IMR-90 (cell line): ENCODE measurements at regions not wholly inside any gene's neighbourhood (a gene's known extent, or its start where the extent isn't known, plus 50 kb on each side); places are given as distances from the start of the nearest gene placed in this dataset.

ENCODE experiments used
- ATAC-seq: fragments of 200-7000 bp; cut with Tn5 transposase; 2 replicates; pipeline ENCODE4 v1.9.1; 2020; ENCODE audit warnings: low read depth, mild to moderate bottlenecking, moderate library complexity
- BruUV-seq: library from RNA; stranded (reverse); fragments of 400-500 nt; replicated peaks from 2 replicates; lab custom pipeline; 2021; lab: Mats Ljungman, UMichigan
- CTCF ChIA-PET: fragments of 300-600 bp; formaldehyde crosslinking; extraction: SDS; loops from one replicate; lab custom pipeline; 2021; ENCODE audit warnings: antibody characterized with exemption; lab: Yijun Ruan, JAX
- POLR2A ChIA-PET: fragments of 300-600 bp; sonication (Branson Sonifier 250); formaldehyde crosslinking; loops from one replicate; lab custom pipeline; 2022; ENCODE audit warnings: antibody characterized with exemption; ENCODE audit not compliant: unreplicated experiment; lab: Charles Lee
- DNase-seq: peaks from one replicate; pipeline ENCODE4 v3.0.0; 2013
- H2AFZ ChIP-seq: replicated peaks from 2 replicates; pipeline ENCODE3; 2013; ENCODE audit warnings: low read length, mild to moderate bottlenecking; ENCODE audit not compliant: poor library complexity
- H2AK5ac ChIP-seq: 2 replicates; pipeline ENCODE4 v1.6.1; 2013; ENCODE audit warnings: low read depth, low read length, inconsistent platforms
- H2AK9ac ChIP-seq: replicated peaks from 2 replicates; pipeline ENCODE3; 2013; ENCODE audit warnings: mild to moderate bottlenecking, low read depth, low read length, moderate library complexity; ENCODE audit not compliant: poor library complexity
- H2BK120ac ChIP-seq: 2 replicates; pipeline ENCODE4 v1.6.1; 2013; ENCODE audit warnings: low read depth, low read length, inconsistent platforms
- H2BK15ac ChIP-seq: 3 replicates; pipeline ENCODE4 v1.6.1; 2013; ENCODE audit warnings: low read depth, low read length, inconsistent platforms
- H2BK20ac ChIP-seq: 2 replicates; pipeline ENCODE4 v1.6.1; 2013; ENCODE audit warnings: low read depth, mild to moderate bottlenecking, inconsistent platforms, low read length, moderate library complexity
- H2BK5ac ChIP-seq: 2 replicates; pipeline ENCODE4 v1.6.1; 2013; ENCODE audit warnings: mild to moderate bottlenecking, low read depth, low read length, inconsistent platforms; ENCODE audit not compliant: poor library complexity, severe bottlenecking
- H3K14ac ChIP-seq: replicated peaks from 2 replicates; pipeline ENCODE4 v1.6.1; 2013; ENCODE audit warnings: low read depth, low read length, inconsistent platforms
- H3K18ac ChIP-seq: 2 replicates; pipeline ENCODE4 v1.6.1; 2013; ENCODE audit warnings: low read depth, low read length, control low read depth
- H3K23ac ChIP-seq: 2 replicates; pipeline ENCODE4 v1.6.1; 2013; ENCODE audit warnings: low read depth, low read length, inconsistent platforms
- H3K27ac ChIP-seq: 2 replicates; pipeline ENCODE4 v1.5.1; 2013; ENCODE audit warnings: mild to moderate bottlenecking, control low read depth, low read length; ENCODE audit not compliant: insufficient read depth
- H3K27me3 ChIP-seq: 2 replicates; pipeline ENCODE4 v1.6.1; 2013; ENCODE audit warnings: low read length; ENCODE audit not compliant: control insufficient read depth, insufficient read depth
- H3K36me3 ChIP-seq: 2 replicates; pipeline ENCODE4 v1.6.1; 2013; ENCODE audit warnings: low read length, mixed read lengths; ENCODE audit not compliant: control insufficient read depth, insufficient read depth
- H3K4ac ChIP-seq: 2 replicates; pipeline ENCODE4 v1.6.1; 2013; ENCODE audit warnings: low read depth, low read length, inconsistent platforms
- H3K4me1 ChIP-seq: 2 replicates; pipeline ENCODE4 v1.6.1; 2013; ENCODE audit warnings: low read length, mixed read lengths; ENCODE audit not compliant: control insufficient read depth, insufficient read depth
- H3K4me2 ChIP-seq: 2 replicates; pipeline ENCODE4 v1.6.1; 2013; ENCODE audit warnings: low read depth, mild to moderate bottlenecking, control low read depth, low read length, moderate library complexity
- H3K4me3 ChIP-seq: 2 replicates; pipeline ENCODE4 v1.5.1; 2013; ENCODE audit warnings: low read depth, mild to moderate bottlenecking, control low read depth, low read length, moderate library complexity; ENCODE audit not compliant: insufficient read depth
- H3K56ac ChIP-seq: 2 replicates; pipeline ENCODE4 v1.6.1; 2013; ENCODE audit warnings: low read length, inconsistent platforms; ENCODE audit not compliant: insufficient read depth; ENCODE audit errors: extremely low read depth
- H3K79me1 ChIP-seq, 2 experiments: 2 replicates each; pipeline ENCODE4 v1.6.1; 2013; ENCODE audit warnings: low read length in 2 of 2, inconsistent platforms in 1 of 2, low read depth in 1 of 2
- H3K9ac ChIP-seq: 2 replicates; pipeline ENCODE4 v1.6.1; 2013; ENCODE audit warnings: low read depth, low read length, control low read depth
- H3K9me1 ChIP-seq: 2 replicates; pipeline ENCODE4 v1.6.1; 2013; ENCODE audit warnings: low read length, inconsistent platforms; ENCODE audit not compliant: insufficient read depth
- H3K9me3 ChIP-seq: 2 replicates; pipeline ENCODE4 v1.6.1; 2013; ENCODE audit warnings: low read length; ENCODE audit not compliant: control insufficient read depth, insufficient read depth
- H4K20me1 ChIP-seq: 2 replicates; pipeline ENCODE4 v1.6.1; 2013; ENCODE audit warnings: low read length, inconsistent platforms; ENCODE audit not compliant: insufficient read depth
- H4K5ac ChIP-seq: 2 replicates; pipeline ENCODE4 v1.6.1; 2013; ENCODE audit warnings: mild to moderate bottlenecking, low read depth, low read length, control low read depth
- H4K8ac ChIP-seq, 2 experiments: 2 replicates each; pipeline ENCODE4 v1.6.1; 2013; ENCODE audit warnings: low read depth in 2 of 2, low read length in 2 of 2, control low read depth in 1 of 2, inconsistent platforms in 1 of 2
- H4K91ac ChIP-seq: 2 replicates; pipeline ENCODE4 v1.6.1; 2013; ENCODE audit warnings: low read depth, low read length, inconsistent platforms; ENCODE audit not compliant: insufficient read depth
- BHLHE40 ChIP-seq: fragments of 150-350 bp; IDR thresholded peaks from 2 replicates; pipeline ENCODE4 v1.6.1; 2016; ENCODE audit warnings: mild to moderate bottlenecking, low read depth, low read length
- CEBPB ChIP-seq: IDR thresholded peaks from 2 replicates; pipeline ENCODE4 v1.6.1; 2012; ENCODE audit warnings: low read depth, low read length, improper control_type of control experiment
- CHD1 ChIP-seq: IDR thresholded peaks from 2 replicates; pipeline ENCODE4 v1.6.1; 2012; ENCODE audit warnings: low read depth, low read length, improper control_type of control experiment
- ELK1 ChIP-seq: fragments of 150-350 bp; IDR thresholded peaks from 2 replicates; pipeline ENCODE4 v1.6.1; 2016; ENCODE audit warnings: low read depth, mild to moderate bottlenecking, low read length, moderate library complexity, borderline replicate concordance
- FOS ChIP-seq: fragments of 150-350 bp; IDR thresholded peaks from 2 replicates; pipeline ENCODE4 v1.6.1; 2016; ENCODE audit warnings: low read depth, low read length
- MAFK ChIP-seq: IDR thresholded peaks from 2 replicates; pipeline ENCODE4 v1.6.1; 2012; ENCODE audit warnings: low read depth, low read length, improper control_type of control experiment
- MAZ ChIP-seq: IDR thresholded peaks from 2 replicates; pipeline ENCODE4 v1.6.1; 2012; ENCODE audit warnings: low read depth, mild to moderate bottlenecking, low read length, improper control_type of control experiment, moderate library complexity, borderline replicate concordance
- MXI1 ChIP-seq: IDR thresholded peaks from 2 replicates; pipeline ENCODE4 v1.6.1; 2012; ENCODE audit warnings: low read depth, mild to moderate bottlenecking, low read length, moderate library complexity, borderline replicate concordance
- POLR2A ChIP-seq: IDR thresholded peaks from 2 replicates; pipeline ENCODE4 v1.6.1; 2012; ENCODE audit warnings: mild to moderate bottlenecking, low read depth, low read length
- RCOR1 ChIP-seq: IDR thresholded peaks from 2 replicates; pipeline ENCODE4 v1.6.1; 2012; ENCODE audit warnings: mild to moderate bottlenecking, low read length, improper control_type of control experiment; ENCODE audit not compliant: insufficient replicate concordance
- SMC3 ChIP-seq: fragments of 150-350 bp; IDR thresholded peaks from 2 replicates; pipeline ENCODE4 v1.6.1; 2016; ENCODE audit warnings: low read depth, mild to moderate bottlenecking, antibody characterized with exemption, low read length, moderate library complexity
- USF2 ChIP-seq: fragments of 150-350 bp; IDR thresholded peaks from 2 replicates; pipeline ENCODE4 v1.6.1; 2017; ENCODE audit warnings: mild to moderate bottlenecking, antibody characterized with exemption, low read length, low read depth
- WGBS, 2 experiments: methylation state at CpG; one replicate each; pipeline versions ENCODE4 v1.1.5 to v1.1.7; 2013; ENCODE audit warnings: missing lambda C conversion rate in 2 of 2; ENCODE audit not compliant: insufficient read length in 1 of 2; ENCODE audit errors: extremely low coverage in 2 of 2; 5-methylcytosine and 5-hydroxymethylcytosine counted together
- dilution Hi-C: fragments of 300-500 bp; cut with HindIII; formaldehyde crosslinking; loops from one replicate; pipeline ENCODE4 v1.14.3; 2018; ENCODE audit warnings: low sequenced_read_pairs; ENCODE audit not compliant: unreplicated experiment
- in situ Hi-C: fragments of 300-500 bp; cut with MboI; formaldehyde crosslinking; loops from 3 replicates; pipeline ENCODE4 v1.14.3; 2019; ENCODE audit warnings: low sequenced_read_pairs, inconsistent platforms, mixed read lengths
- intact Hi-C: fragments of 100-400 bp; cut with micrococcal nuclease; formaldehyde crosslinking; loops from 2 replicates; pipeline ENCODE4 v1.10.0; 2022

GRCh38 chr16:62240722-62241121 is 204.5 kb upstream of the CDH8 start:
- WGBS, 2 experiments = no CpG with 5 or more reads among the region's 1 CpG
- H3K79me1 ChIP-seq = no peaks in the 10 kb centered on the region
- no peak overlapping the region for H2BK120ac ChIP-seq
- H3K9me3 ChIP-seq = peaks cover 5% of the 10 kb centered on the region; the same call in 1 of the 2 replicates
- ATAC-seq (no peak), DNase-seq (no peak)
- dilution Hi-C loops = no loop called here
- H4K5ac ChIP-seq = no peak overlapping the region
- H3K56ac ChIP-seq = no peak overlapping the region
- no peak overlapping the region for H2AK5ac ChIP-seq
- H2AFZ ChIP-seq = no peak overlapping the region
- H3K14ac ChIP-seq = no peak overlapping the region
- no TSS peak for BruUV-seq
- no peak overlapping the region for H3K4me3 ChIP-seq
- H3K4me2 ChIP-seq = no peak overlapping the region
- intact Hi-C loops = no loop called here
- H3K23ac ChIP-seq = no peak overlapping the region
- POLR2A ChIA-PET = no interaction called here
- H2BK5ac ChIP-seq = no peak overlapping the region
- H4K20me1 ChIP-seq = no peaks in the 10 kb centered on the region
- H4K8ac ChIP-seq = no peak overlapping the region
- H2AK9ac ChIP-seq = no peak overlapping the region
- no peak overlapping the region for H2BK20ac ChIP-seq
- no peaks in the 10 kb centered on the region for H3K9me1 ChIP-seq
- no peak overlapping the region for H3K18ac ChIP-seq
- no peak overlapping the region for H3K9ac ChIP-seq
- no peak overlapping the region for H3K4ac ChIP-seq
- in situ Hi-C loops = no loop called here
- H4K91ac ChIP-seq = no peak overlapping the region
- CTCF ChIA-PET = no interaction called here
- no peak overlapping the region for H3K27ac ChIP-seq
- no peaks in the 10 kb centered on the region for H3K27me3 ChIP-seq
- H3K36me3 ChIP-seq = no peaks in the 10 kb centered on the region
- H2BK15ac ChIP-seq = no peak overlapping the region
- H3K4me1 ChIP-seq = no peaks in the 10 kb centered on the region
- TF ChIP-seq MAZ = no peak
- no peak for TF ChIP-seq CHD1
- no peak for TF ChIP-seq RCOR1
- no peak for TF ChIP-seq CEBPB
- TF ChIP-seq USF2 = no peak
- no peak for TF ChIP-seq FOS
- no peak for TF ChIP-seq MXI1
- no peak for TF ChIP-seq SMC3
- TF ChIP-seq MAFK = no peak
- no peak for TF ChIP-seq BHLHE40
- no peak for TF ChIP-seq POLR2A
- no peak for TF ChIP-seq ELK1
